NT2/D1 (cell line): ENCODE measurements at regions not wholly inside any gene's neighbourhood (a gene's known extent, or its start where the extent isn't known, plus 50 kb on each side); places are given as distances from the start of the nearest gene placed in this dataset.

Experiments
- DNase-seq: peaks from one replicate; pipeline ENCODE4 v3.0.0-alpha.2; 2011; ENCODE audit warnings: low read depth, low spot score
- H3K27me3 ChIP-seq: 2 replicates; pipeline ENCODE4 v1.6.0; 2011; ENCODE audit warnings: mild to moderate bottlenecking; ENCODE audit not compliant: insufficient read length, insufficient read depth
- H3K36me3 ChIP-seq: 2 replicates; pipeline ENCODE4 v1.6.1; 2011; ENCODE audit warnings: mild to moderate bottlenecking, low read length, mixed read lengths; ENCODE audit not compliant: insufficient read depth, insufficient read length
- H3K4me1 ChIP-seq: 2 replicates; pipeline ENCODE4 v1.5.1; 2011; ENCODE audit not compliant: insufficient read depth, insufficient read length
- H3K4me3 ChIP-seq: 2 replicates; pipeline ENCODE4 v1.5.1; 2011; ENCODE audit warnings: low read depth; ENCODE audit not compliant: insufficient read length
- H3K9ac ChIP-seq: 2 replicates; pipeline ENCODE4 v1.6.0; 2011; ENCODE audit warnings: low read depth; ENCODE audit not compliant: insufficient read length
- H3K9me3 ChIP-seq: 2 replicates; pipeline ENCODE4 v1.5.1; 2011; ENCODE audit warnings: mild to moderate bottlenecking, low read length; ENCODE audit not compliant: insufficient read depth
- SUZ12 ChIP-seq: IDR thresholded peaks from 2 replicates; pipeline ENCODE4 v1.6.1; 2011; ENCODE audit not compliant: insufficient read length, insufficient read depth; ENCODE audit errors: extremely low read depth
- YY1 ChIP-seq: IDR thresholded peaks from 2 replicates; pipeline ENCODE4 v1.6.1; 2011; ENCODE audit not compliant: insufficient read length, insufficient read depth
- ZNF274 ChIP-seq: IDR thresholded peaks from 2 replicates; pipeline ENCODE4 v1.6.1; 2011; ENCODE audit warnings: mild to moderate bottlenecking, low read depth, low read length

DNA sequence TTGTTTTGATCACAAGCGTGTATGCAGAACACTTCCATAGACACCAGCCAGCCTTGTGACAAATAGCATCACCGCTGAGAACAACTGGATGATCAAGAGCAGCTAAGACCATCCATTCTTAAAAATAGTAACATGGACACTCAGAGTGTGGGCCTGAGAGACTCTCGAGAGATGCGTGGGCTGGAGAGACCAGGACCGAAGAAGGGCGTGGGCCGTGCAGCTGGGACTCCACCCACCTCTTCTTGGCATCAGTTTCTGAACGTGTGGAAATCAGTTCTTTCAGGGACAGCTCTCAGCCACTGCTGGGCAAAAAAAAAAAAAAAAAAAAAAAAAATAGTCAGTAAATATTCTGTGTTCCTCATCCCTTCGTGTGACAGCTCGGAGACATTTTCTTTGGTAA, 314.5 kb upstream of the CDH4 start:
- Histone ChIP-seq H3K9me3 (no peaks in the 10 kb centered on the region), H3K4me1 (no peaks in the 10 kb centered on the region), H3K36me3 (no peaks in the 10 kb centered on the region), H3K27me3 (peaks cover 99% of the 10 kb centered on the region), H3K4me3 (no peak overlapping the region), H3K9ac (no peak overlapping the region)
- TF ChIP-seq YY1 = no peak
- DNase-seq = no peak

GRCh38 chr20:60941379-60941778, 310.7 kb upstream of the CDH4 start:
- no peak for DNase-seq
- Histone ChIP-seq H3K27me3 (peaks cover 99% of the 10 kb centered on the region), H3K9ac (no peak overlapping the region), H3K9me3 (peaks cover 8% of the 10 kb centered on the region; the same call in 1 of the 2 replicates), H3K4me3 (no peak overlapping the region), H3K4me1 (no peaks in the 10 kb centered on the region), H3K36me3 (no peaks in the 10 kb centered on the region)
- TF ChIP-seq SUZ12 (no peak), YY1 (no peak), ZNF274 (no peak)

DNA sequence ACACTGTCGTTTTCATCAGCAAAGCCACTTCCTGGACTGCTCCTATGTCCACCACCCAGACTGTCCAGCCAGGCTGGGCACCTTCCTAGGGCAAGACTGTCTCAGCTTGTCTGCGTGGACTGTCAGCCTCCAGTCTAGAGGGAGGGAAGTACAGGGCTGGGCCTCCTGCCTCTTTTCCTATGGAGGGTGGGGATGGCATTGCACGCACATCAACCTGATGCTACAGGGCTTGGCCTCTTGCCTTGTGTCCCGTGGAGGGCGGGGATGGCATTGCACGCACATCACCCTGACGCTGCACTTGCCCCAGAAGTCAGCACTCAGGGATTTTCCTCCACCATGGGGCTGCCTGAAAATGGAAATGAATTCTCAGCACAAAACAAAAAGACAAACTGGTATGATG, 304.2 kb upstream of the CDH4 start:
- no peak for TF ChIP-seq ZNF274
- TF ChIP-seq SUZ12 = no peak
- no peak for TF ChIP-seq YY1
- Histone ChIP-seq H3K9me3 (peaks cover 8% of the 10 kb centered on the region; the same call in 1 of the 2 replicates), H3K4me3 (no peak overlapping the region), H3K4me1 (no peaks in the 10 kb centered on the region), H3K27me3 (peaks cover 91% of the 10 kb centered on the region), H3K36me3 (no peaks in the 10 kb centered on the region), H3K9ac (no peak overlapping the region)
- no peak for DNase-seq

DNA sequence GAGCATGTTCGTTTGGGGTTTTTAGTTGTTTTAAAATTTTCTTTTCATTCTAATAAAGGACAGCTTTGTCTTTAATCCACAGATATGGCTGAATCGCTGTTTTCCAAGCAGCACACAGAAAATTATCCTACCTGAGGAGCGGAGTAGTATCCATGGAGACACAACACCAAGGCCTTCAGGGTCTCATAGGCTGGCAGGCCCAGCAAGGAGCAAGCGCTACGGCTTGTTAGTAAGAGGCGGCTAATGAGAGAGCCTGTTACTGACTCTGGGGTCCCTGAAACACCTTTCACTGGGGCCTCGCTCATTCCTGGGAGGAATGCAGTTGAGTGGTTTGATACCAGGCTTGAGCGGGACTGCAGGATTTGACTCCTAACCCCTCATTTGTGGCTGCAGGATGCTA, 303.8 kb upstream of the CDH4 start:
- DNase-seq = no peak

DNA sequence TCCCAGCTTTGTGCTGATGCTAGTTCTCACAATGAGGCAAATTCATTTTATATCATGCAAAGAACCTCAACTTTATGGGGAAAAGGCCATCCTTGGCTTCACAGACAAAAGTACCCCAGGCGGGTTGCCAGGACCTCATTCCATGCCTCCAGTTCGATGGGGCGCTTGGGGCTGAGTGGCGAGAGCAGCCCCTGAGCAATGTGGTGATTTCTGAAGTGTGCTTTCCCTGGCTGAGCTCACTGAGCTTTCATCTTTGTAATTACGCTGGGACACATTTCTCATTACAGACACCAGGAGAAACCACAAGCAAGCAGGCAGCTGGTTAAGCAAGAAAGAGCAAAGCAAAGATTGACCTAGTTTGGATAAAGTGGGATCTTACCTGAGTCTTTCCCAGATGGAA, 301.5 kb upstream of the CDH4 start:
- no peaks in the 10 kb centered on the region for H3K36me3 ChIP-seq
- no peak for TF ChIP-seq ZNF274
- no peak for TF ChIP-seq SUZ12
- TF ChIP-seq YY1 = no peak
- no peaks in the 10 kb centered on the region for H3K4me1 ChIP-seq
- H3K9ac ChIP-seq = no peak overlapping the region
- no peak overlapping the region for H3K4me3 ChIP-seq
- peaks cover 8% of the 10 kb centered on the region; the same call in 1 of the 2 replicates for H3K9me3 ChIP-seq
- H3K27me3 ChIP-seq = peaks cover 91% of the 10 kb centered on the region
- no peak for DNase-seq

More for the DNA sequence above, 303.8 kb upstream of the CDH4 start:
- H3K4me3 ChIP-seq = no peak overlapping the region
- no peaks in the 10 kb centered on the region for H3K36me3 ChIP-seq
- H3K27me3 ChIP-seq = peaks cover 91% of the 10 kb centered on the region
- H3K4me1 ChIP-seq = no peaks in the 10 kb centered on the region
- TF ChIP-seq SUZ12 = no peak
- TF ChIP-seq ZNF274 = no peak
- TF ChIP-seq YY1 = no peak
- no peak overlapping the region for H3K9ac ChIP-seq
- H3K9me3 ChIP-seq = peaks cover 8% of the 10 kb centered on the region; the same call in 1 of the 2 replicates

DNA sequence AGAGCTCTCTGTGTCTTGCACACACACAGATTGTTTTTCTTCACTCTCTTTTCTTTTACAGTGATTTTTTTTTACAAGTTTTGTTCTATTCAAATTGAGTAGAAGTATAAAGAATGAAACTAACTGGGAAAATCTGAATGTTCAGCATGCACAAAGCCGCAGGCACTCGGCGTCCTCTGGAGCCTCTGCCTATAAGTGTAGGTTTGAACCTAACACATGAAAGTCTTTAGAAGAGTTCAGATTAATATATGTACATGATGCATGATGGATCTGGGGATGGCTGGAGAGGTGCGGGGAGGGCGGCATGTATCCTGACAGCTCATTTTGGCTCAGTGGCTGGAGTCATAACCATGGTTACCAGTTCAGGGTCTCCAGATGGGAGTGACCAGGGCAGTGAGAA, 301.1 kb upstream of the CDH4 start:
- H3K36me3 ChIP-seq = no peaks in the 10 kb centered on the region

GRCh38 chr20:60952861-60953260, 299.2 kb upstream of the CDH4 start:
- DNase-seq = no peak
- Histone ChIP-seq H3K36me3 (no peaks in the 10 kb centered on the region), H3K4me3 (no peak overlapping the region), H3K4me1 (no peaks in the 10 kb centered on the region), H3K9ac (no peak overlapping the region), H3K9me3 (no peaks in the 10 kb centered on the region), H3K27me3 (peaks cover 95% of the 10 kb centered on the region)
- TF ChIP-seq SUZ12 (no peak), ZNF274 (no peak), YY1 (no peak)

More for the DNA sequence above, 301.1 kb upstream of the CDH4 start:
- peaks cover 3% of the 10 kb centered on the region; the same call in 1 of the 2 replicates for H3K9me3 ChIP-seq
- H3K9ac ChIP-seq = no peak overlapping the region
- H3K4me1 ChIP-seq = no peaks in the 10 kb centered on the region
- H3K27me3 ChIP-seq = peaks cover 91% of the 10 kb centered on the region
- H3K4me3 ChIP-seq = no peak overlapping the region
- TF ChIP-seq YY1 (no peak), ZNF274 (no peak)
- no peak for DNase-seq

DNA sequence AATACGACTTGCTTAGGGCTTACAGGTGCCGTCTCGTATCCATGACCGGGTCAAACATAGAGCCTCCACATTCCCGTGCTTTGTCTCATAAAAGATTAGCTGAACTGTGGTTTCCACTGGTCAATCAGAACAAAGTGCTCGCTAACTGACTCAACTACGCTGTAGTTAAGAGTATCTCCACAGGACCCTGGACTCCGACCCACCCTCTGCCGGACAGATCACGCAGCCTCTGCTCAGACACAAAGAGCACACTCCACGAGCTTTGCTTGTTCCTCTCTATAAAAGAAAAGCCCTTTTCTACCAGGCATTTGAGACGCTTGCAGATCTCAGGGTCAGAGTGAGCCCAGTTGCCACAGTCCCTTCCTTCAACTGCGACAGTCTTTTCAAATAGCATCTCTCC, 298.7 kb upstream of the CDH4 start:
- TF ChIP-seq ZNF274 (no peak), YY1 (no peak), SUZ12 (no peak)
- Histone ChIP-seq H3K9ac (no peak overlapping the region), H3K27me3 (peaks cover 95% of the 10 kb centered on the region), H3K9me3 (no peaks in the 10 kb centered on the region), H3K4me1 (no peaks in the 10 kb centered on the region), H3K36me3 (no peaks in the 10 kb centered on the region), H3K4me3 (no peak overlapping the region)
- no peak for DNase-seq
